GM23338 (cell line): ENCODE measurements at regions not wholly inside any gene's neighbourhood (a gene's known extent, or its start where the extent isn't known, plus 50 kb on each side); places are given as distances from the start of the nearest gene placed in this dataset.

Source experiments
- ATAC-seq: fragments of 200-7000 bp; cut with Tn5 transposase; 3 replicates; pipeline ENCODE4 v1.9.1; 2020
- DNase-seq: peaks from one replicate; pipeline ENCODE4 v3.0.0-alpha.2; 2015; ENCODE audit warnings: low spot score
- H2AFZ ChIP-seq: fragments of 200-600 bp; sonication (generic); 2 replicates; pipeline ENCODE4 v1.8.0; 2016; ENCODE audit warnings: antibody characterized with exemption, mild to moderate bottlenecking, moderate library complexity
- H3F3A ChIP-seq: fragments of 200-600 bp; sonication (generic); replicated peaks from 2 replicates; pipeline ENCODE4 v1.8.0; 2017; ENCODE audit warnings: antibody characterized with exemption, mixed run types, low read depth
- H3K27ac ChIP-seq: fragments of 200-600 bp; sonication (generic); 2 replicates; pipeline ENCODE4 v1.6.1; 2016; ENCODE audit warnings: low read depth
- H3K27me3 ChIP-seq: fragments of 200-600 bp; sonication (generic); 2 replicates; pipeline ENCODE4 v1.8.0; 2016; ENCODE audit warnings: mild to moderate bottlenecking, mixed run types, moderate library complexity; ENCODE audit not compliant: insufficient read depth
- H3K36me3 ChIP-seq: fragments of 200-600 bp; sonication (generic); 2 replicates; pipeline ENCODE4 v1.8.0; 2016; ENCODE audit warnings: mild to moderate bottlenecking; ENCODE audit not compliant: insufficient read depth
- H3K4me1 ChIP-seq: fragments of 200-600 bp; sonication (generic); 2 replicates; pipeline ENCODE4 v1.8.0; 2016; ENCODE audit warnings: mild to moderate bottlenecking, moderate library complexity; ENCODE audit not compliant: insufficient read depth
- H3K4me2 ChIP-seq: fragments of 200-600 bp; sonication (generic); 2 replicates; pipeline ENCODE4 v1.7.1; 2017; ENCODE audit warnings: mixed run types
- H3K4me3 ChIP-seq: fragments of 200-600 bp; sonication (generic); 2 replicates; pipeline ENCODE4 v1.6.1; 2016; ENCODE audit warnings: mixed run types
- H3K79me2 ChIP-seq: fragments of 200-600 bp; sonication (generic); replicated peaks from 2 replicates; pipeline ENCODE4 v1.8.0; 2017; ENCODE audit warnings: mild to moderate bottlenecking; ENCODE audit not compliant: insufficient read depth
- H3K9me2 ChIP-seq: fragments of 200-600 bp; sonication (generic); 2 replicates; pipeline ENCODE4 v1.8.0; 2017; ENCODE audit not compliant: insufficient read depth
- H4K20me1 ChIP-seq: fragments of 200-600 bp; sonication (generic); replicated peaks from 2 replicates; pipeline ENCODE4 v1.8.0; 2017; ENCODE audit warnings: mild to moderate bottlenecking; ENCODE audit not compliant: insufficient read depth
- H3K27ac Mint-ChIP-seq: 2 replicates; pipeline ENCODE4 v1.8.0; 2020; ENCODE audit warnings: inconsistent platforms, mild to moderate bottlenecking, moderate library complexity, mixed read lengths
- H3K27me3 Mint-ChIP-seq: 3 replicates; pipeline ENCODE4 v1.8.0; 2022; ENCODE audit warnings: low read depth, mild to moderate bottlenecking, moderate library complexity, mixed read lengths, inconsistent platforms; ENCODE audit not compliant: insufficient read depth, poor library complexity
- H3K36me3 Mint-ChIP-seq: 3 replicates; pipeline ENCODE4 v1.8.0; 2021; ENCODE audit warnings: low read depth, mild to moderate bottlenecking, inconsistent platforms, moderate library complexity, mixed read lengths
- H3K4me1 Mint-ChIP-seq: 3 replicates; pipeline ENCODE4 v1.8.0; 2020; ENCODE audit warnings: mild to moderate bottlenecking, inconsistent platforms, mixed read lengths
- H3K4me3 Mint-ChIP-seq: 3 replicates; pipeline ENCODE4 v1.8.0; 2021; ENCODE audit warnings: moderate library complexity, mild to moderate bottlenecking, inconsistent platforms, mixed read lengths
- H3K9me3 Mint-ChIP-seq: 3 replicates; pipeline ENCODE4 v1.8.0; 2020; ENCODE audit warnings: moderate library complexity, mild to moderate bottlenecking, inconsistent platforms, mixed read lengths
- CREB1 ChIP-seq: fragments of 250-450 bp; sonication (Bioruptor Pico); IDR thresholded peaks from 2 replicates; pipeline ENCODE4 v1.5.0; 2020; ENCODE audit warnings: low read depth, mild to moderate bottlenecking, moderate library complexity
- ETS1 ChIP-seq: IDR thresholded peaks from 2 replicates; pipeline ENCODE4 v1.6.1; 2016; ENCODE audit warnings: antibody characterized with exemption
- EZH2 ChIP-seq: fragments of 200-600 bp; sonication (generic); IDR thresholded peaks from one replicate; pipeline ENCODE4 v1.8.0; 2017; ENCODE audit warnings: antibody characterized with exemption, mild to moderate bottlenecking, low read depth; ENCODE audit not compliant: unreplicated experiment
- EZH2phosphoT487 ChIP-seq: fragments of 200-600 bp; sonication (generic); IDR thresholded peaks from one replicate; pipeline ENCODE4 v1.8.1; 2018; ENCODE audit warnings: antibody characterized with exemption; ENCODE audit not compliant: unreplicated experiment
- JUNB ChIP-seq: IDR thresholded peaks from one replicate; pipeline ENCODE4 v1.6.1; 2016; ENCODE audit warnings: antibody characterized with exemption; ENCODE audit not compliant: unreplicated experiment
- NANOG ChIP-seq: IDR thresholded peaks from 2 replicates; pipeline ENCODE4 v1.6.1; 2016; ENCODE audit warnings: antibody characterized with exemption, borderline replicate concordance
- POLR2AphosphoS5 ChIP-seq: IDR thresholded peaks from 2 replicates; pipeline ENCODE4 v1.6.1; 2016; ENCODE audit warnings: antibody characterized with exemption, low read depth
- REST ChIP-seq: IDR thresholded peaks from one replicate; pipeline ENCODE4 v1.6.1; 2018; ENCODE audit warnings: antibody characterized with exemption; ENCODE audit not compliant: unreplicated experiment
- STAT1 ChIP-seq: IDR thresholded peaks from one replicate; pipeline ENCODE4 v1.6.1; 2016; ENCODE audit warnings: antibody characterized with exemption; ENCODE audit not compliant: unreplicated experiment
- ZNF114 ChIP-seq: fragments of 250-450 bp; sonication (Bioruptor Pico); IDR thresholded peaks from 2 replicates; pipeline ENCODE4 v1.5.0; 2020; ENCODE audit warnings: mild to moderate bottlenecking, moderate library complexity
- ZNF331 ChIP-seq: fragments of 250-450 bp; sonication (Bioruptor Pico); IDR thresholded peaks from 2 replicates; pipeline ENCODE4 v1.5.0; 2020; ENCODE audit warnings: low read depth, mild to moderate bottlenecking, moderate library complexity
- ZNF462 ChIP-seq: fragments of 250-450 bp; sonication (Bioruptor Pico); IDR thresholded peaks from 2 replicates; pipeline ENCODE4 v1.5.0; 2020; ENCODE audit warnings: mild to moderate bottlenecking, moderate library complexity
- TF ChIP-seq, protein P1 (sequence below), 2 experiments: fragments of 200-600 bp in 1 of 2; sonication (generic) in 1 of 2; conservative IDR thresholded peaks; 2 replicates each; pipeline versions ENCODE4 v1.5.1 to v1.6.1; 2016 to 2017; ENCODE audit warnings: antibody characterized with exemption in 2 of 2, low read depth in 2 of 2, mild to moderate bottlenecking in 2 of 2, moderate library complexity in 1 of 2

DNA sequence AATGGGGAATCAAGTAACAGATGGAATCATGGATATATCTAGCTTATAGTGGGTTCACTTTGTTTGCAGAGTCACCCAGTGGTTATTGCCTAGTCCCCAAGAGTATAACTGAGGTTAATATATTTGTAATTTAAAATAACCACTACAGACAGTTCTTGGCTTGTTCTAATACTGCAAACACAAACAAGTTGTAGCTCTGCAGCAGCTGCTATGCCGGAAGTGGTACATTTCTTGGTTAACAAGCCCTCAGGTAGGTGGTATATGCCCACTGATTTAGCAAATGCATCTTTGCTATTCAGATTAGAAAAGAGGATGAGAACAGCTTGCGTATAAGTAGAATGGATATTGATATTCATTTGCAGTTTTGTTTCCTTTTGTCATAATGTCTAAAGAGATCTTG, 984.2 kb downstream of the SQOR start:
- no peaks in the 10 kb centered on the region for H3K27me3 Mint-ChIP-seq
- H3K9me3 Mint-ChIP-seq: peaks cover 59% of the 10 kb centered on the region

More for the DNA sequence above, 984.2 kb downstream of the SQOR start:
- Histone ChIP-seq H2AFZ (no peak overlapping the region), H3K4me2 (no peak overlapping the region), H3K9me2 (peaks cover 12% of the 10 kb centered on the region), H3K36me3 (no peaks in the 10 kb centered on the region), H3K79me2 (no peaks in the 10 kb centered on the region), H3K4me3 (no peak overlapping the region), H3K27me3 (no peaks in the 10 kb centered on the region), H3K4me1 (no peaks in the 10 kb centered on the region), H3K27ac (no peak overlapping the region), H3F3A (no peaks in the 10 kb centered on the region), H4K20me1 (no peaks in the 10 kb centered on the region)
- Mint-ChIP-seq H3K4me3 (no peak overlapping the region), H3K36me3 (peaks cover 14% of the 10 kb centered on the region; the same call in 2 of the 3 replicates), H3K27ac (no peak overlapping the region), H3K4me1 (no peaks in the 10 kb centered on the region)
- TF ChIP-seq NANOG (no peak), ETS1 (no peak), STAT1 (no peak), POLR2AphosphoS5 (no peak), ZNF114 (CRISPR knock-in tag) (no peak), REST (no peak), JUNB (no peak), EZH2 (no peak), CREB1 (no peak), EZH2phosphoT487 (no peak), ZNF462 (CRISPR knock-in tag) (no peak), ZNF331 (CRISPR knock-in tag) (no peak)
- TF ChIP-seq, protein P1, sequence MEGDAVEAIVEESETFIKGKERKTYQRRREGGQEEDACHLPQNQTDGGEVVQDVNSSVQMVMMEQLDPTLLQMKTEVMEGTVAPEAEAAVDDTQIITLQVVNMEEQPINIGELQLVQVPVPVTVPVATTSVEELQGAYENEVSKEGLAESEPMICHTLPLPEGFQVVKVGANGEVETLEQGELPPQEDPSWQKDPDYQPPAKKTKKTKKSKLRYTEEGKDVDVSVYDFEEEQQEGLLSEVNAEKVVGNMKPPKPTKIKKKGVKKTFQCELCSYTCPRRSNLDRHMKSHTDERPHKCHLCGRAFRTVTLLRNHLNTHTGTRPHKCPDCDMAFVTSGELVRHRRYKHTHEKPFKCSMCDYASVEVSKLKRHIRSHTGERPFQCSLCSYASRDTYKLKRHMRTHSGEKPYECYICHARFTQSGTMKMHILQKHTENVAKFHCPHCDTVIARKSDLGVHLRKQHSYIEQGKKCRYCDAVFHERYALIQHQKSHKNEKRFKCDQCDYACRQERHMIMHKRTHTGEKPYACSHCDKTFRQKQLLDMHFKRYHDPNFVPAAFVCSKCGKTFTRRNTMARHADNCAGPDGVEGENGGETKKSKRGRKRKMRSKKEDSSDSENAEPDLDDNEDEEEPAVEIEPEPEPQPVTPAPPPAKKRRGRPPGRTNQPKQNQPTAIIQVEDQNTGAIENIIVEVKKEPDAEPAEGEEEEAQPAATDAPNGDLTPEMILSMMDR (conservative IDR thresholded peaks at IDR 0.05; ENCODE audit: low read depth in 2 of 2): no peak
- DNase-seq (no peak), ATAC-seq (no peak)
